ENCODE measurements at regions not wholly inside any gene's neighbourhood (a gene's known extent, or its start where the extent isn't known, plus 50 kb on each side); places are given as distances from the start of the nearest gene placed in this dataset.

- TF ChIP-seq CTCF (IDR thresholded peaks at IDR 0.05) = no peak
- no peak for TF ChIP-seq POLR2A (IDR thresholded peaks at IDR 0.05)
- no peak for TF ChIP-seq POLR2AphosphoS5 (IDR thresholded peaks at IDR 0.05)
Observed at GRCh38 chr4:16377887-16378286, 151.6 kb upstream of the TAPT1 start.
